ENCODE measurements at regions not wholly inside any gene's neighbourhood (a gene's known extent, or its start where the extent isn't known, plus 50 kb on each side); places are given as distances from the start of the nearest gene placed in this dataset.

DNA sequence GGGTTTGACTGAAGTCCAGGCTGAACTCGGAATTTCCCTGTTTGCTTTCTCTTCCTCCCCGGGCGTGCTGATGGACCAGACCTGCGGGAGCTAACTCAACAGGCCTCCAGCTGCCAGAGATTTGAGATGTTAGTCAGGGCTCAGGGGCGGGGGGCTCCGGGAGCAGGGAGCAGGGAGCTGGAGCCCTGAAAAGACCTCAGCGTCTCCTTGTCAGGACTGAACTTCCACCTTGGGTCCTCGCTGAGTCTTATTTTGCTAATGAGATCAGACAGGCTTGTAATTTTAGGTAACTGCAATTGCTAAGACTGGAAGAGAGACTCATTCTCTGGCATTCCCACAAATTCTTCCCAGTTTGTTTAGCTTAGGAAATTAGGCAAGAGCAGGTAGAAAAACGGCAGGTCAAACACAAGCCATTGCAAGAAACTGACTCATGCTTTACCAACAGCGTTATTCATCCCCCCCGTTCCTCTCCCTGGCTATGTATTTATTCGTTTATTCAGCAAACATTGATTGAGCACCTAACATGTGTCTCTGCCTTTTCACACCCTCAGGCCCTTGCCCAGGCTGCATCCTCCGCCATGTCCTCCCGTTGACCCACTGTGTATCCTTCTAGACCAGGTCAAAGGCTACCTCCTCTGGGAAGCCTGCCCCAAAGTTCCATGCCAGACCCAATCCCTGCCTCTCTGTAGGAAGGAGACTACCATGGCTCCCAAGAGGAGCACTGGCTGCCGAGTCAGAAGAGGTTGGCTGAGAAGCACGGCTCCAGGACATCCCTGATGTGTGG is 80.4 kb upstream of the DIO3 start:
- no peak for DNase-seq (ENCODE audit: low read depth in 2 of 2)

DNA sequence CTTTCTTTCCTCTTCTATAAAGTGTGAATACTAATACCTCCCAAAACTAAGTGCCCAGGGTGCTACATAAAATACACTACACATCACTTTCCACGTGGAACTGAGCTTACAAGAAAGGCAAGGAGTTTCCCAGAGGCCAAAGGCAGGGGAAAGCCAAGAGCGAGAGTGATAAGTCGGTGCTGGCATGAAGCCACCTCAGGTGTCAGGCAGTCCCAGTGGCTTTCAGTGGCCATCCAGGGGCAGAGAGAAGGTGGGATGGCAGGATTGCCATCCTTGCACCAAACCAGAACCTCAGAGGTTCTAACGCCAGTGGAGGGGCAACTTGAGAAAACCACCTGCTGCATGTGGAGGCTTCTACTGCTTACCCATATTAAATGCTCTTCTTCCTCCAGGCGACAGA is 79.7 kb upstream of the DIO3 start:
- no peak for DNase-seq (ENCODE audit: low read depth in 2 of 2)

GRCh38 chr14:101482066-101482465 is 79.2 kb upstream of the DIO3 start:
- no peak for DNase-seq (ENCODE audit: low read depth in 2 of 2)

GRCh38 chr14:101483829-101484228 is 77.5 kb upstream of the DIO3 start:
- DNase-seq (ENCODE audit: low read depth in 2 of 2): no peak

DNA sequence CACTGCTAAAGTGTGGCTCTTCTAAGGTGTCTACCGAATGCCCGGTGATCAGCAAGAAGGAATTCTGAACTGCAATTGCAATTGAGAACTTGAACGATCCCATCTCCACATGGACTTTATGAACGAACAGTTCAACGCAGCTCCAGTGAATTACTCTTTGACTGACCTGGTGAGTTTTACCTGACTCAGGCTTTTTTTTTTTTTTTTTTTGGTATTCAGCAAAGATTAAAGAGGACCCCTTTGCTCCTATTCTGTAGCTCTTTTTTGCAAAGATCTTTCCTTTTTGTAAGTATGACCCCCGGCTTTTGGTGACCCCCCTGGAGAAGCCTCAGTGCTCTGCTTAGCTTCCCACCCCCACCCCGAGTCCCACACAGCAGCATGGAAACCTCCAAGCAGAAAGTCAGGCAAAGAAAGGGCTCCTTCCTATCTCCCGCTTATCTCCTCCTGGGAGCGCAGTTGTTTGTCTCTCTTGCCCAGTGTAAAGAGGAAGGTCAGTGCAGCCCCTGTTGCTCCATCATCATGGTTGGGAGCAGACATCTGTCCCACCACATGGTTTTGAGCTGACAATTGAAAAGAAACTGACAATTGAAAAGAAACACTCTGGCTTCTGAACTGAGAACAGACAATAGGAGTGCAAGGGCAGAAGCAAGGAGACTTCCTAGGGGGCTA is 72.1 kb upstream of the DIO3 start:
- no peak for DNase-seq (ENCODE audit: low read depth in 2 of 2)

GRCh38 chr14:101490771-101491170 is 70.5 kb upstream of the DIO3 start:
- no peak for DNase-seq (ENCODE audit: low read depth in 2 of 2)

DNA sequence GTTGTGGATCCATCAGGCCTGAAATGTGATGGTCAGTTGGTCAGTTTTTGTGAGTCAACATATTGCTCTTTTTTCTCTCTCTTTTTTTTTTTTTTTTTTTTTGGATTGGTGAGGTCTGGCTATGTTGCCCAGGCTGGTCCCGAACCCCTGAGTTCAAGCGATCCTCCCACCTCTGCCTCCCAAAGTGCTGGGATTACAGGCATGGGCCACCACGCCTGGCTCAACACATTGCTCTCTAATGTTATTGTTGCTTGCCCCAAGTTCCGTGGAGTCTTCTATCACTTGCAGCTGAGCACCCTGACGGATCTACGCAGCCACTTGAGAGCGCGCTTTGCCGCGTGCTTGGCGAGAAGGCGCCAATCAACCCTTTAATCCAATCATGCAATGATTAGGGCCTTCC is 69.5 kb upstream of the DIO3 start:
- DNase-seq (ENCODE audit: low read depth in 2 of 2): no peak

DNA sequence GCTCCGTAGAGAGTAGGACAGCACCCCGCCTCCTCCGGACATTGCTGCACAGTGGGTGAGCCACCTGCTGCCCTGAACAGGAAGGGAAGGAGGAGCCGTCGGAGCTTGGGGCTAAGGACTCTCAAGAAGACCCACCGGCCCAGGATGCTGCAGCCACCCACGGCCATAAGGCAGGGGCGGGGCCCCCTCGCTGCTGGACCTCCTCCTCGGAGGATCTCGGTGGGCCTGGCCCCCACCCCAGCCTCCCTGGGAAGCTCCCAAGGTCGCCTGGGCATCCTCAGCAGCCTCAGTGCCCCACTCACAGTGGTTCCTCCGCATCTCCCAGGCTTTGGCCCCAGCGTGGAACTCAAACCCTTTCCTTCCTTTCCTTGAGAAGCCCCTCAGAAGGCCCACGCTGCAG is 68.6 kb upstream of the DIO3 start:
- no peak for DNase-seq (ENCODE audit: low read depth in 2 of 2)

DNA sequence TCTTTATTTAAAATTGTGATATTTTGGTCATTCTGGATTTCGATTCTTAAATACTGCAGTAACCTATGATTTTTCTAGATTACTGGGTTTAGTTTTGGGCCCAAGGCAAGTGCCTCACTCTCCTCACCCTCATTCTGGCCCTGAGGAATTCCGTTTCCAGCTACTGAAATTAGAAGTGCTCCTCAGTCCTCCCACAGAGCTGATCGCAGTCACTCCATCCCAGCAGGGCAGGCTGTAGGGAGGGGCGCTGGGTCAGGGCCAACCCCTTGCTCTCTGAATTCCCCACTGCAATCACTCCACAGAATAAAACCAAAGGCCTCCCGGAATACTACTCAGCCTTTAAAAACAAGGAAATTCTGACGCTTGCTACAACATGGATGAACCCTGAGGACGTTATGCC is 66.5 kb upstream of the DIO3 start:
- DNase-seq (ENCODE audit: low read depth in 2 of 2): no peak

DNA sequence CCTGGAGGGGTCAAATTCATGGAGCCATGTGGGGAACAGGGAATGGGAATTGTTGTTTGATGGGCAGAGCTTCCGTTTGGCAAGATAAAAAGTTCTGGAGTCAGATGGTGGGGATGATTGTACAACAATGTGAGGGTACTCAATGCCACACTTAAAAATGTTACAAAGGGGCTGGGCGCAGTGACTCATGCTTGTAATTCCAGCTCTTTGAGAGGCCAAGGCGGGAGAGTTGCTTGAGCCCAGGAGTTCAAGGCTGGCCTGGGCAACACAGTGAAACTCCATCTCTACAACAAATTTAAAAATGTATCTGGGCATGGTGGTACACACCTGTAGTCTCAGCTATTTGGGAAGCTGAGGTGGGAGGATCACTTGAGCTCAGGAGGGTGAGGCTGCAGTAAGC is 66.0 kb upstream of the DIO3 start:
- no peak for DNase-seq (ENCODE audit: low read depth in 2 of 2)

DNA sequence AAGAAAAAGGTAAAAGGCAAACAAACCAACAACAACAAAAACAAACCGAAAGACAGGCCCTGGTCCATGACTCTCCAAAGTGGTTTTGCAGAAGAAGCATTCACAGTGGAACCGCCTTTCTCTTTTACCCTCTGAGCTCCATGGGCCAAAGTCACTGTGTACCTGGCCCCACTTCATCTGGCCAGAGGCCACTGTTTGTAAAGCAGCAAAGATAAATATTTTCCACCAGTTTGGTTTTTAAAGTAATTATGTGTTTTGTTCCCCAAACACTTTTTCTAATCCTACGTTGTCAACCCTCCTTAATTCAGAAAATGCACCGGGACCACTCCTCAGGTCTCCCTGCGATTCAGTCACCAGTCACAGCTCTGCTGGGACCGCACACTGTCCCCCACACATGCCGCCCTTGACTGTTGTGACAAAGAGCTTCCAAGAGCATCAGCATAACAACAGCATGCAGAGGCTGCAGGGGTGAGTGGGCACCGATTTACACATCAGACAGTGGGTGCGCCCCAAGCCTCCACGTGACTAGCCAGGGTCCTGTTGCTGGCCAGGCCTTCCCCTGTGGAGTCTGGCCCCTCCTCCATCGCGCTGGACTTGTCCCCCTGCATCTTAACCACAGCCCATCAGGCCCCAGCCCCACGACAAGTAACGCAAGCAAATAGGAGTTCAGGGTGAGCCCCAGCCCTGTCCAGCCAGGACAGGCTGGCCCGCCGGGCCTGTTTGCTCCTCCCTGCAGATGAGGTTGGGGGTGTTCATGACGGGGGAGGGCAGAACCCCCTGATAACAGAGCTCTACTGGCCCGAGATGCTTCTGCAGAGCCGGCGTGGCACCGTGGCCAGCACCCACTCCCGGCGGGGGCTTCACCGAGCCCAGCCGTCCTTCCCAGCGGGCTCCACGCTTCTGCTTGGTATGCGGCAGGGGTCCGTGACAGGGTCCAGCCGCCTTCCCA is 65.2 kb upstream of the DIO3 start:
- DNase-seq (ENCODE audit: low read depth in 2 of 2): no peak

DNA sequence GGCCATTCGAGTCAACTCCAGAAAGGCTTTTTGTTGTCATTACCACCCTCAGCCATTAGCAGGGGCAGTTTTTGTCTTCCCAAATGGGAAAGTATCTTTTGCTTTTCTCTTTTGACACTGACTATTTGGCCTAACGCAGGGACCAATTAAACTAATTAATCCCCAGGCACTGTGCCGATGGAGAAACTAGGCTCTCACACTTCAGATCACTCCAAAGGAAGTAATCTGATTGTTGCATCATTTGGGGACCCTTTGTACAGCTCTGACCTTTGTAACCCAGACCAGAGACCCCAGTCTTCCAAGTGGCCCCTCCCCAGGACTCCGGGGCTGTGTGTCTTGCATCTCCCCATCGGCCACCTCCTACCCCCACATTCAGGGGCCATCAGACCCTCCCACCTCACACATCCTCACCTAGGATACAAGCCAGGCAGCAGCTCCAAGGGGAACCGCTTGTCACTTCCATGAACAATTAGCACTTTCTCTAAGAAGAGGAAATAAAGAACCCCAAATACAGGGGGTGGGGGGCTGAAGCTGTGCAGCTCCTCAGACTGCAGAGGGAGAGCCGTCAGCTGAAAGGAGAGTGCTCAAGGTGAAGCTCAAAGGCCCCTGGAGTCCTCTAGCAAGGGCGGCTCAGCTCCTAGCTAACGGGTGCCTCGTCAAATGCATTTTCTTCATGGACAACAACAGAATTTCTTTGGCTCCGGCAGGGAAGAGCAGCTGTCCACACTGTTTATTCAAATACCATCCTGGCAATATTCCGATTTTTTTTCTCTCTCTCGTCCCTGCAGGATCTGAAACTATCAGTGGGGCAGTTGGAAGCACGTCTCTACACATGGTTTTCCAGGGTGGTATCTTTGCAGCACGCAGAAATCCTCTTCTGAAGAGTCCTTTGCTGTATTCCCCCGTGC is 64.3 kb upstream of the DIO3 start:
- no peak for DNase-seq (ENCODE audit: low read depth in 2 of 2)

- no peak for DNase-seq (ENCODE audit: low read depth in 2 of 2)
Observed at GRCh38 chr14:101497684-101498525, 63.4 kb upstream of the DIO3 start.

DNA sequence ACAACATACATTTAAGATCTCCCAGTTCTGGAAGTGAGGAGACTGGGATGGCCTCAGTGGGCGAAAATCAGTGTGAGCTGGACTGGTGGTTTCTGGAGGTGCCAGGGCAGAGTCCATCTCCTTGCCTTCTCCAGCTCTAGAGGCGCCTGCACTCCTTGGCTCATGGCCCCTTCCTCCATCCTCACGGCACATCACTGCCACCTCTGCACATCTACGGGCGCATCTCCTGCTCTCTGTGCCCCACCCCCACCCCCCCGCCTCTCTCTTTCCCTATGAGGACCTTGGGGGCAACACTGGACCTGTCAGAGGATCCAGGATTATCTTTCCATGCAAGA is 62.8 kb upstream of the DIO3 start:
- no peak for DNase-seq (ENCODE audit: low read depth in 2 of 2)

DNA sequence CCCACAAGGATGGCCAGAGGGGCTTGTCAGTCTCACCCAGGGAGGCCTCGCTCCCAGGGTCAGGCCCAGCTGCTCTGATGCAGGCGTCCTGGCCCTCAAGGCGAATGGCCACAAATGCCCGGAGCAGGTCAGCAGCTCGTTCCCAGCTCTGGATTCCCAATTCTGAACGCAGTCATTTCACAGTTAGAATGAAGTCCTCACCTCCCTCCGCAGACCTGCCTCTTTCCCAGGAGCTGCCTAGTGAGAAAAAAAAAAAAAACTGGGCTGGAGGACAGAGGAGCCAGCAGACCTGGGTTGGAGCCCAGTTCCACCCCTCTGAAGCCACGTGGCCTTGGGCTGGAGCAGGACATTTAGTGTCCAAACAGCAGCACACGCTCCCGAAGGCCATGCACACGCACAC is 62.2 kb upstream of the DIO3 start:
- no peak for DNase-seq (ENCODE audit: low read depth in 2 of 2)

DNA sequence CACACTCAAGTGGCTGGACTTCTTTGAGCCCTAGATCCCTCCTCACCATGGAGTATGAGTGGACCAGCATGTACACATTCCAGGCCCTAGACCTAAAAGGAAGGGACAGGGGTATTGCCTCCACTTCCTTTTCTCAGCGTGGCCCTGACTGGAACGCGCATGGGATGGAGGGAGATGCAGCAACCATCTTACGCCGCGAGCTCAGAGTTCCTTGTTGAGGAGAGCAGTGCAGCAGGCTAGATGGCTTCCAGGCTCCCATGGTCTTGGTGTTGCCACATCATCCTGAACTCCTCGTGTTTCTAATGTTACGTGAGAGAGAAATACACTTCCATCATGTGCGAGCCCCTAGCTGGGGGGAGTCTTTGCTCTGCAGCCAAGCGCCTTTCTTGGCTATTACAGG is 61.8 kb upstream of the DIO3 start:
- no peak for DNase-seq (ENCODE audit: low read depth in 2 of 2)

DNA sequence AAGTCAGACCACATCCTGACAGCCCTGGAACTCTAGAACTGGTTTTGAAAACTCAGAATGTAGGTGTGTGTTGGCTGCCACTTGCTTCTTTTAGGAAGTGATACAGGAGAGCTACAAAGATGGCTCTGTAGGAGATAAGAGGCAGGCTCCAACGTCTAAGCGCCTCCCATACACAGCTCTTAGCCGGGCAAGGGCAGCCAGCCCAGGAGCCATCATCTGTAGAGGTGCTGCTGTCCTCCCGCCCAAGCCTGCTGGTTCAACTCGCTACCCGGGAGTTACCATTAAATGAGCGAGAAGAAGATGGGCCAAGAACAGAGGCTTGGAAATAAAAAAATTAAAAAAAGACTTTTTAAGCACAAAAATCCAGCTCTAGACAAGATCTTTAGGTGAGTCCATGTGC is 61.2 kb upstream of the DIO3 start:
- no peak for DNase-seq (ENCODE audit: low read depth in 2 of 2)

DNA sequence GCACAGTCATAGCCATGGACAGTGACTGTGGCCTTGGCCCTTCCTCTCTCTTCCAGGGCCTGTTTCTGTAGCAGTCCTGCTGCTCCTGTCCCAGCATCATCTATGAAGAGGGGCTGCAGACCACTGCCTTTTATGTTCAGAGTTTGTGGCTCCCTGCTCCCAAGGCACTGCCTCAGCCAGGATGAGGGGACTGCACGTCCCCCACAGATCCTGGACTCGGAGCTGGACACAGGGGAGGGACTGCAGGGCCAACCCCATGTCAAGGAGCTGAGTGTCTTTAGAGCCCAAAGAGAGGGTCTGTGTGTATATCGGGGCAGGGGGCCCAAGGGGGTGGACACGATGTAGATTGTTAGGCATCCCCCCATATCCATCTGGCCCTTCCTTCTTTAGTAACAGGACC is 60.6 kb upstream of the DIO3 start:
- no peak for DNase-seq (ENCODE audit: low read depth in 2 of 2)

- no peak for DNase-seq (ENCODE audit: low read depth in 2 of 2)
Observed at GRCh38 chr14:101501341-101501740, 60.0 kb upstream of the DIO3 start.

DNA sequence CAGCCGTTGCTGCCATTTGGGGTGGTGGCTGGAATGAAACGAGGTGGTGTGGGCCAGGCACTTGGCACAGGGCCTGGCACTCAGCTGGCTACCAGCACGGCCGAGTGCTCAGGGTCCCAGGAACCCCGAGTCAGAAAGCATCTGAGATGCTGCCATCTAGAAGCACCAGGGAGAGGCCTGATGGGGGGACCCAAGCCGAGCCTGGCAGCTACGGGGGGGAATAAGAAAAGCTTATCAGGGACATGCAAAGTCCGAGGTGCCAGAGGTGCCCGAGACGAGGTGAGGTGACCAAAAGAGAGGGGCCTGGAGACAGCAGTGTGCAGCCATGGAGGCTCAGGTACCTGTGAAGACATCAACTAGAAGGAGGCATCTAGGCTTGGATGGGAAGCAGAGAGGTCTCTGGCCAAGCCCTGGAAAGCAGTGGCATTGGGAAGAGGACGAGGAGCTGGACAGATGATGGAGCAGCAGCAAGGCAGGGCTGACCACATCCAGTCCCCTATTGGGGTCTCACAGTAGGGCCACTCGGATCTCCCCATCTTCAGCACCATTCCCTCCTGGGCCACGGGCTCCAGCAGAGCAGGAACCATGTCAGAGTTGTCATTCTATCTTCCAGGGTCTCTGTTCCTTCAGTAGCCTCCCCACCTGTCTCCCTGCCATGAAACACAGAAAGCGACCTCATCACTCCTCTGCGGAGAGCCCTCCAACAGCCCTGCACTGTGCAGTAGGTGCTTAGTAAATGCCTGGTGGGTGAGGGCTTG is 59.3 kb upstream of the DIO3 start:
- DNase-seq (ENCODE audit: low read depth in 2 of 2): no peak
